ENCODE measurements at regions not wholly inside any gene's neighbourhood (a gene's known extent, or its start where the extent isn't known, plus 50 kb on each side); places are given as distances from the start of the nearest gene placed in this dataset.

GRCh38 chr11:109140426-109140825 is 281.6 kb upstream of the C11orf87 start:
- DNase-seq (ENCODE audit: extremely low read depth, low read depth) = no peak
- TF ChIP-seq, protein P1, sequence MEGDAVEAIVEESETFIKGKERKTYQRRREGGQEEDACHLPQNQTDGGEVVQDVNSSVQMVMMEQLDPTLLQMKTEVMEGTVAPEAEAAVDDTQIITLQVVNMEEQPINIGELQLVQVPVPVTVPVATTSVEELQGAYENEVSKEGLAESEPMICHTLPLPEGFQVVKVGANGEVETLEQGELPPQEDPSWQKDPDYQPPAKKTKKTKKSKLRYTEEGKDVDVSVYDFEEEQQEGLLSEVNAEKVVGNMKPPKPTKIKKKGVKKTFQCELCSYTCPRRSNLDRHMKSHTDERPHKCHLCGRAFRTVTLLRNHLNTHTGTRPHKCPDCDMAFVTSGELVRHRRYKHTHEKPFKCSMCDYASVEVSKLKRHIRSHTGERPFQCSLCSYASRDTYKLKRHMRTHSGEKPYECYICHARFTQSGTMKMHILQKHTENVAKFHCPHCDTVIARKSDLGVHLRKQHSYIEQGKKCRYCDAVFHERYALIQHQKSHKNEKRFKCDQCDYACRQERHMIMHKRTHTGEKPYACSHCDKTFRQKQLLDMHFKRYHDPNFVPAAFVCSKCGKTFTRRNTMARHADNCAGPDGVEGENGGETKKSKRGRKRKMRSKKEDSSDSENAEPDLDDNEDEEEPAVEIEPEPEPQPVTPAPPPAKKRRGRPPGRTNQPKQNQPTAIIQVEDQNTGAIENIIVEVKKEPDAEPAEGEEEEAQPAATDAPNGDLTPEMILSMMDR (IDR thresholded peaks at IDR 0.05; ENCODE audit: low read depth, low read length) = no peak

DNA sequence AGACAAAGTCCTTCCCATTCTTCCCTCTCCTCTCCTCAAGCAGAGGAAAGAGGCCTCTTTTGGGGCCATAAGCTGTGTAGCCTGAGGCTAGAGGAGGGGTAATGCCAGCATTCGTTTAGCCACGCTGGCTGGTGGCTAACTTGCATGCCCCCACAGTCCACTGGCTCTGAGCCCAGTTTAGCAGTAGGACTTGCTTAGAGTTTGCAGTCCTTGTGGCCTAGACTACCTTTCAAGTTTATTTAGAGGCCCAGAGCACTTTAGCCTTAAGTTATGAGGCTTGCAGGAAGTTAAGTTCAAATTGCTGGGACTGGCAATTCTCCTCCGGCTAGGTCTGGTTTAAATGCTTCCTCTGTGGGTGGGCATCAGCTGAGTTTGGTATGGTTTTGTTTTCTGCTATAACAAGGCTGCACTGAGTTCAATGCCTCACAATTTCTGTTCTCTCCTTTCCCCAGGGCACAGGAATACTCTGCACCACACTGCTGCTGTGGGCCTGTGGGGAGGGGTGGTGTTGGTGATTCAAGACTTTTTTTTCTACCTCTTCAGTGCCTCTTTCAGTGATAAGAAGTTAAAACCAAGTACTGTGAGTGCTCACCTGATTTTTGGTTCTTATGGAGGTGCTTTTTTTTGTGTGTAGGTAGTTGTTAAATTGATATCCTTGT is 281.0 kb upstream of the C11orf87 start:
- TF ChIP-seq, protein P1 (IDR thresholded peaks at IDR 0.05; ENCODE audit: low read depth, low read length) = no peak
- no peak for DNase-seq (ENCODE audit: extremely low read depth, low read depth)

DNA sequence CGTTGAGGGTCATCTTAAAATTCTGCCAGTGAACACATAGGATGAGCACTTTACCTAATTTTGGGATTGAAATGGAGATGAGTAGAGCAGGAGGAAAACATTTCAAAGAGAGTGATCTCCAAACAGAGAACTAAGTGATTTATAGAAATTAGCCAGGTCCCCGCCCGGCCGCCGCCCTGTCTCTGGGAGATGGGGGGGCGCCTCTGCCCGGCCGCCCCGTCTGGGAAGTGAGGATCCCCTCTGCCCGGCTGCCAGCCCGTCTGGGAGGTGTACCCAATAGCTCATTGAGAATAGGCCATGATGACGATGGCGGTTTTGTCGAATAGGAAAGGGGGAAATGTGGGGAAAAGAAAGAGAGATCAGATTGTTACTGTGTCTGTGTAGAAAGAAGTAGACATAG is 276.7 kb upstream of the C11orf87 start:
- no peak for DNase-seq (ENCODE audit: extremely low read depth, low read depth)
- TF ChIP-seq, protein P1 (IDR thresholded peaks at IDR 0.05; ENCODE audit: low read depth, low read length) = no peak

GRCh38 chr11:109147726-109148125 is 274.3 kb upstream of the C11orf87 start:
- TF ChIP-seq, protein P1 (IDR thresholded peaks at IDR 0.05; ENCODE audit: low read depth, low read length) = no peak

GRCh38 chr11:109148669-109149068 is 273.3 kb upstream of the C11orf87 start:
- DNase-seq (ENCODE audit: extremely low read depth, low read depth) = no peak
- TF ChIP-seq, protein P1 (IDR thresholded peaks at IDR 0.05; ENCODE audit: low read depth, low read length) = no peak

More at GRCh38 chr11:109147726-109148125, 274.3 kb upstream of the C11orf87 start:
- no peak for DNase-seq (ENCODE audit: extremely low read depth, low read depth)

DNA sequence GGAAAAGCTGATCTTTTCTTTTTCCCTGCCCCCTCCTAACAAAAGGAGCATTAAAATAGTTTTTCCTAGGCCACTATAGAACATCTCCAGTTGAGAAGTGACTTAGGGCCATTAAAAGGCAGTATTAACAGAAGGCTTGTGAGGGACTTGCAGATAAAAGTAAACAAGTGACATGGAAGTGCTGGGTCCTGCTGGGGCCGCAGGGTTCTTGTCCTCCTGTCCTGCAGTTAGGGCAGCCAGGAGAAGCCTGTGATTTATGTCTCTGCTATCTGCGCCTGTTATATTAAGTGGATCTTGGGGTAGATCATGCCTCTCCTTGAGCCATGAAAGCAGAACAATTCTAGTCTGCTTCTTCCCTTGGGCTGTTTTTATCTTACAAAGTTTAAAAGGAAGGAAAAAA is 271.4 kb upstream of the C11orf87 start:
- no peak for DNase-seq (ENCODE audit: extremely low read depth, low read depth)
- TF ChIP-seq, protein P1 (IDR thresholded peaks at IDR 0.05; ENCODE audit: low read depth, low read length) = no peak

DNA sequence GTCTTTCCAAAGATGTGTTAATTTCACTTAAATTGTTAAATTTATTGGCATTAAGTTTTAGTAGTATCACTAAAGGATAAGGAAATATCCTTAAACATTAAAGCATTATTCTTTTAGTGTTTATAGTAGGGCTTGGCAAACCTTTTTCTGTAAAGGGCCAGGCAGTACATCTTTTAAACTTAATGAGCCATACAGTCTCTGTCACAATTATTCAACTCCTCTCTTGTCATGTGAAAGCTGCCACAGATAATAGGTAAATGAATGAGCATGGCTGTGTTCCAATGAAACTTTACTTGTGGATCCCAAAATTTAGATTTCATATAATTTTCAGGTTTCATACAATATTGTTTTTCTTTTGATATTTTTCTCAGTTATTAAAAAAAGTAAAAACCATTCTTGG is 268.2 kb upstream of the C11orf87 start:
- DNase-seq (ENCODE audit: extremely low read depth, low read depth) = no peak
- TF ChIP-seq, protein P1 (IDR thresholded peaks at IDR 0.05; ENCODE audit: low read depth, low read length) = no peak
